Renal cortical epithelial cell (primary cell): ENCODE measurements at regions not wholly inside any gene's neighbourhood (a gene's known extent, or its start where the extent isn't known, plus 50 kb on each side); places are given as distances from the start of the nearest gene placed in this dataset.
"Not testable (repeated sequence)": the region's sequence is repeated elsewhere in the genome, so short reads cannot be mapped to it uniquely, and the experiment has no call there.

ENCODE experiments used
- DNase-seq: peaks from one replicate; pipeline ENCODE4 v3.0.0-alpha.2; 2011; ENCODE audit warnings: low read depth

- not testable (repeated sequence) for DNase-seq
Observed at GRCh38 chr2:154582694-154583093, 115.8 kb upstream of the KCNJ3 start.

GRCh38 chr2:154583274-154583673 lies 115.2 kb upstream of the KCNJ3 start:
- not testable (repeated sequence) for DNase-seq

GRCh38 chr2:154587739-154588138 lies 110.8 kb upstream of the KCNJ3 start:
- DNase-seq, result no peak

GRCh38 chr2:154588838-154589237 lies 109.7 kb upstream of the KCNJ3 start:
- DNase-seq, result no peak

GRCh38 chr2:154589514-154589913 lies 109.0 kb upstream of the KCNJ3 start:
- DNase-seq, result no peak

GRCh38 chr2:154591294-154591820 lies 107.1 kb upstream of the KCNJ3 start:
- no peak for DNase-seq

- no peak for DNase-seq
Observed at GRCh38 chr2:154599189-154599588, 99.3 kb upstream of the KCNJ3 start.

- DNase-seq, result peak; percentile 60
Observed at GRCh38 chr2:154600927-154601494, 97.5 kb upstream of the KCNJ3 start.

GRCh38 chr2:154603682-154604081 lies 94.8 kb upstream of the KCNJ3 start:
- no peak for DNase-seq

- peak; percentile 22 for DNase-seq
Observed at GRCh38 chr2:154608438-154608837, 90.1 kb upstream of the KCNJ3 start.

GRCh38 chr2:154614906-154615305 lies 83.6 kb upstream of the KCNJ3 start:
- peak; percentile 40 for DNase-seq

- DNase-seq, result no peak
Observed at GRCh38 chr2:154616659-154617058, 81.8 kb upstream of the KCNJ3 start.

- no peak for DNase-seq
Observed at GRCh38 chr2:154620471-154620870, 78.0 kb upstream of the KCNJ3 start.

- peak; percentile 64 for DNase-seq
Observed at GRCh38 chr2:154623819-154624218, 74.7 kb upstream of the KCNJ3 start.

GRCh38 chr2:154637456-154637855 lies 61.0 kb upstream of the KCNJ3 start:
- no peak for DNase-seq

- DNase-seq, result no peak
Observed at GRCh38 chr2:154638783-154639182, 59.7 kb upstream of the KCNJ3 start.

- no peak for DNase-seq
Observed at GRCh38 chr2:154640000-154640399, 58.5 kb upstream of the KCNJ3 start.
